NCI-H2107 treated with DMSO at 0.1 percent for 48 hours (cell line): ENCODE measurements at regions not wholly inside any gene's neighbourhood (a gene's known extent, or its start where the extent isn't known, plus 50 kb on each side); places are given as distances from the start of the nearest gene placed in this dataset.

Experiments used
- DNase-seq: peaks from one replicate; lab custom pipeline; 2025; ENCODE audit not compliant: unreplicated experiment; lab: John Stamatoyannopoulos, UW

- no peak for DNase-seq
Observed at GRCh38 chr1:30516485-30516858, 206.9 kb downstream of the MATN1 start.

GRCh38 chr1:30515755-30516484, 207.5 kb downstream of the MATN1 start:
- DNase-seq: no peak

DNA sequence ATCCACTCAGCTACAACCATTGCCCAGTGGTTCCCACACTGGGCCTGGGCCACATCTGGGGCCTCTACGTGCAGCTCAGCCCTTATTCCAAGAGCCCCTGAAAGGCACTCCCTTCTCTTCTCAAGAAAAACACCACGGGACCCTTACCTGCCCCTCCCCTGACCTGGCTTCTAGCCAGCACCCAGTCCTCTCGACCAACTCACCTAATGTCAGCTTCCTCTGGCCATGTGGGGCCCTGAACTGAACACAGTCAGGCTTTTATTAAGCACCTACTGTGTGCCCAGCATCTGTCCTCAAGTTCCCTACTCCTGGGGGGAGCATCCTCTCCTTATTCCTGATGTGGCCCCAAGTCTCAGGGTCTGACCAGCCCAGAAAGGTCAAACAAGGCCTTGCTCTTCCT, 208.4 kb downstream of the MATN1 start:
- no peak for DNase-seq

DNA sequence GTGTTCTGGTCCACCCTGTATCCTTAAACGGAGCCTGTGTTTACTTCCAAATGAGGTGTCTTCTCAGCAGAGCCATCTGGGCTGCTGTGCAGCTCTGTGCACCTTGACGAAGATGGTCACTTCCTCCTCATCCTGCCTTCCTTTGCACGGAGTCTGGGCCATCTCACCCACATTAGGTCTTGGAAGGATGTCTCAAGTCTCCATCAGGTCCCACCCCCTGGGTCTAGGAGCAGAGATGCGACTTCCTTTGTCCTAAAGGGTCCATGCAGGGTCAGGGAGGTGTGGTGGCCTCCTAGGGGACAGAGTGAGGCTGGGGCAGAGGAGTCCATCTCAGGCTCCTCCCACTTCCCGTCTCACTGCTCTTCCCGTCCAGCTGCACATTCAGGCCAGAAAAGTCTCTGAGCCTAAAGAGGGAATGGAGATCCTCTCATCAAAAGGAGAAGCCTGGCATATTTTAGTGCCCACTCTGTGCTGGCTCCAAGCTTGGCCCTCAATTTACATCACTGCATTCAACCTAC, 209.2 kb downstream of the MATN1 start:
- DNase-seq: no peak

DNA sequence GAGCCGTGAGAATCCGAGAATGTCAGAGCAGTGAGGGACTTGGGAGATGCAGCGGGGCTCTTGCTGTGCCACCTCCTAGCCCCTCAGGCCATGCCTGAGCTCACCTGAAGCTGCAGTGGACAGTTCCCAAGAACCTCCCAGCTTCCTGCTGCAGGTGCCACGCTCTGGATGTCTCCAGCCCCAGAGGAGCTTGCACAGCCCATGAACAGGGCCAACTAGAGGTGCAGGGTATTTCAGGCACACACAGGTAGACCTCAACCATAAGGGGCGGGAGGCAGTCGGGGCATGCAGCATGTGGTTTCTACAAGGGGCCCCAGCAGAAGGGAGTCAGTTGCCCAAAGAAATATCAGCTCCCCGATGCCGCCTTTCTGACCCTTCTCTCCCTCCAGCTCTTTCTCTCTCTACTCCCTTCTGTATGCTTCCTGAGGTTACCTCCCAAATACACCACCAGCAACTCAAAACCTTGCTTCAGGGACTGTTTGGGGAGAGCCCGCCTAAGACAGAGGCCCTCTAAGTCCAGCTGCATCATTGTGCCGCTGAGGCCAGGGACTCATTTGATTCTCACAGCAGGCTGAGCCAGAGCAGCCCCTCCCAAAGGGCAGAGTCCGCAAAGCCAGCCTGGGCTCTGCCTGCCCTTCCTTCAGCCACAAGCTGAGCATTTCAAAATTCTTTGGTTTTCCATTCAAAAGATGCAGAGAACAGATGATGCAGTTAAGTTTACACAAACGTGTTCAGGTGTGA, 209.8 kb downstream of the MATN1 start:
- no peak for DNase-seq

GRCh38 chr1:30512914-30513265, 210.5 kb downstream of the MATN1 start:
- no peak for DNase-seq

DNA sequence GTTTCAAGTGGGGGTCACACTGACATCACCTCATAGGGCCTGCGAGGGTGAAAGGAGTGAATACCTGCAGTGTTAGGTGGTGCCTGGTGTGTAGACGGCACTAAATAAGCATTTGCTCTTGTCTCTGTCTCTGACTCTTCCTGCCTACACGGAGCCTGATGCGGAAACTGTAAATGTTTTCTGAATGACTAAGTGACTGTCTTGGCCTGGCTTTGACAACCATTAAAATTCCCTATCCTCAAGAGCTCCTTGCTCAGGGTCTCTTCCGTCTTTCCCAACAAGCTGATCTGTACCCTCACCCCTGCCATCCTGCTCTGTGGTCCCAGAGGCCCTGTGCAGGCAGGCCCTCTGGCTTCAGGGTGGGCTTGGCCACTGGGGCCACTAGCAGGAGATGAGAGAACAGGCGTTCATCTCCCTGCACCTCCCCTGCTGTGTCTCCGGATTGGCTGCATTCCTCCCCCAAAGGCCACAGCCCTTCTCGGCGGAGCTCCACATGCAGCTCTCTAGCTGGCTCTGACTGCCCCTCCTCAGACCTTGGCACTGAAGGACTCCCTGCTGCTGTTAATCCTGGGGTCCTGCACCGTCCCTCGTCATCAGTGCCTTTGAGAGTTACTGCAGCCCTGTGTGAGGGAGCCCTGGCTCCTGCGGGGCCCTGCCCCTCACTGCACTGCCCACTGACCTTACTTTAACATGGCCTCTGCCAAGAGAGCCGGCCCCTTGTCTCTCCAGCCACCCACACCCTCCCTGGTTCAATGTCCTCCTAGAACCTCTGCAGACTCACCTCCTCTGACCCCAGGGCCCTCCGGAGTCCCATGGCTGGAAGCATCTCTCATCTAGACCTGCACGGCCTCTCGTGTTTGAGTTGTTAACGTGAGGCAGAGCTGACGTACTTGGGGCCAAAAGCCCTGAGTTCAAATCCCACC, 211.1 kb downstream of the MATN1 start:
- no peak for DNase-seq

GRCh38 chr1:30511563-30511962, 211.8 kb downstream of the MATN1 start:
- DNase-seq: no peak

DNA sequence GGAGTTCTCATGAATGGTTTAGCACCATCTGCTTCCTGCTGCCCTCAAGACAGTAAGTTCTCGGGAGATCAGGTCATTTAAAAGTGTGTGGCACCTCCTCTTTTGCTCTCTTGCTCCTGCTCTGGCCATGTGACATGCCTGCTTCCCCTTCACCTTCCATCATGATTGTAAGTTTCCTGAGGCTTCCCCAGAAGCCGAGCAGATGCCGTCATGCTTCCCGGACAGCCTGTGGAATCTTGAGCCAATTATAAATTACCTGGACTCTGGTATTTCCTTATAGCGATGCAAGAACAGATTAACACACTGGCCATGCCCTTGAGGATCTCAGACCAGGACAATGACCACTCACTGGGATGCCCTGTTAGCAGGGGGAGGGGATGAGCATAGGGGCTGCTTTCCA, 212.3 kb downstream of the MATN1 start:
- DNase-seq: no peak

- DNase-seq: no peak
Observed at GRCh38 chr1:30509670-30510069, 213.7 kb downstream of the MATN1 start.

DNA sequence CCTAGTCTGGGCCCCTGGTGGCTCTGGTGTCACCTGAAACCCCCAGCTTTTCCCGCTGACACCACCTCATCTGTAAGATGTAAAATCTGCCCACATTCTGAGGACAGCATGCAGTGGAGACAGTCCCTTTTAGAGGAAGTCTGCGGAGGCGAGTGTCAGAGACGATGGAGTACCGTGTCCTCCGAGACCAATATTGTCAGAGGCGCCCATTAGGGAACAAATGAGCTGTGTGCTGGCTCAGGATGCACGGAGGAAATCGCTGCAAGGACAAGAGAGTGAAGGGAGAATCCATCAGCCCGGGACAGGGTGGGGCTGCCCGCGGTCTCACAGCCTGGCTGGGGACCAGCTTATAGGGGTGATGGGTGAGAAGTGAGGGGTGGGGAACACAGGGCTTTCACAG, 214.8 kb downstream of the MATN1 start:
- DNase-seq: no peak

DNA sequence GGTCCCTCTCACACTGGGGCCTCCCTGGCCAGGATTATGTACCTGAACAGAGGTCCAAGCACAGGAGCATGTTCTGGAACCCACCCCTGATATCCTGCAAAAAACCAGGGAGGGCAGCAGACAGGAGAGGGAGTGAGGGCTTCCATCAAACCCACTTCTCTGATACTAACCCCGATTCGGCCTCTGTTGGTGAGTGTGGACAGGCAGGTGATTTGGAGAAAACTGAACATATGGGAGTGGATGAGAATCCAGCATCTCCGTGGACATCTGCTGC, 215.3 kb downstream of the MATN1 start:
- no peak for DNase-seq

DNA sequence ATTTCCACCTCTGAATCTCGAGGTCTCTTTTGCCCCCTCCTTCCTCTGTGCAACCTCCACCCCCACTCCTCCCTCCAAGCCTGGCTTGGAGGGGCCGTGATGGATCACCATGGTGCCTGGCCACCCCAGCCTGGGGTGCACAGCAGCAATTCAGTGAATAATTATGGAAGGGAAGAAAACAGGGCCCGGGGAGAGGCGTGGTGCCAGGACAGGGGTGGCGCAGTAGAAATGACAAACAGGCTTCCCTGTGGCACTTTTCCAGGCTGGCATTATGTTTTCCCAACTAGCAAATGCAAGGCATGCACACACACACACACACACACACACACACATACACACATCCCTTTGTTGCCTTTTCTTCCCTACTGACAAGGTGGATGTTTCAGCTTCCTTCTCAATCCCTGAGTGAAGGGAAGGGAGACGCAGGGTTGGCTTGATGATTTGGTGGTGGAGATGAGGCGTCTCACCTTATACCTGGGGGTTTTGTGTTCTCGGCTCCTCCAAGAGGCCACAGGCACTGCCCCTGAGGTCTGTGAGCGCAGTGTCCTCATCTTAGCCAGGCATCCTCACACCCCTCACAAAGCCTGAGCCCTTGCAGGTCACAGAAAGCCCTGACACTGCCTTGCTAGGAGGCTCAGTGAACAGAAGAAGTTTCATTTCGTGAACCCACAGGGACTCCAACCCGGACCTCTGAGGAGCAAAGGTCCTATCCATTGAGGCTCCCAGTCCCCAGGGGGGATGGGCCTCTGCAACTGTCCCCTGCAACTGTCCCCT, 215.8 kb downstream of the MATN1 start:
- no peak for DNase-seq

DNA sequence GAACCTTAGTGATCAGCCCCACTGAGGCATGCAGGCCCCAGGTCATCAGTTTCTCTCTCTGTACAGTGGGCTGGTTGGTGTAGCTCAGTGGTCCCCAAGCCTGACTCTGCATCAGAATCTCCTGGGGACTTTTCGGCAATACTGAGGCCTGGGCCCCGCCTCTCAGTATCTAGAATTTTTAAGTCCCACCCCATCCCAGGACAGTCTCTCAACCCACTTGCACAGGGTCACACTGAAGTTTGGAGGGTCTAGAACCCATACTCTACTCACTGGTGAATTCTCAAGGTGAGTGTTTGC, 216.4 kb downstream of the MATN1 start:
- no peak for DNase-seq

DNA sequence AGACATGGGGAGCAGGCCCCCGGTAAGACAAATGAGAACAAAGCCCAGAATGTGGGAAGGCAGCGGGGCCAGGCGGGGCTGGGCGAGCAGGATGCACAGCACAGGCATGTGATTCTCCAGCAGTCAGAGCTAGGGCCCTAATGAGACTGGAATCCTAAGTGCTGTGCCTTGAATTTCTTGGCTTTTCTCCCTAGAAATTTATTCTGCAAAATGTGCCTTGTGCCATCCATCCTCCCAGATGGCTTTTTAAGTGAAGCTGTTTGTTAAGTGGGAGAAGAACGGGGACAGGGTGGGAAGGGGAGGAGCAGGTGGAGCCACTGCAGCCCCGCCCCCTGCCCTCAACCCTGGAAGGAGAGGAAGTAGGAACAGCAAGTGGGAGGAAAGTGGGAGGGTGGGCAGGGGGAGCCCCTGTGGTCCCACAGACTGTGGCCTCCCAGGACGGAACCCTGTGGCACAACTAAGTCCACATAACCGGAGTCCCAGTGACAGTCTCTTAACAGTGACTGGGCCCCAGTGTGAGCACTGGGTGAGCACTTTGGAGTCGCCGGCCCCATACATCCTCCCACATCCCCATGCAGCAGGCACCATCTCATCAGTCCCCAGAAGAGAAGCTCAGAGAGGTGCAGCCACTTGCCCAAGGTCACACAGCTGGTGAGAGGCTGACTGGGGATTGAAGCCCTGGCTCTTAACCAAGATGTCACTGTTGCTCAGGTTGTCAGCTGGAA, 216.9 kb downstream of the MATN1 start:
- no peak for DNase-seq

- DNase-seq: no peak
Observed at GRCh38 chr1:30505853-30506252, 217.5 kb downstream of the MATN1 start.

GRCh38 chr1:30492451-30492850, 230.9 kb downstream of the MATN1 start:
- no peak for DNase-seq

GRCh38 chr1:30491831-30492230, 231.6 kb downstream of the MATN1 start:
- no peak for DNase-seq

DNA sequence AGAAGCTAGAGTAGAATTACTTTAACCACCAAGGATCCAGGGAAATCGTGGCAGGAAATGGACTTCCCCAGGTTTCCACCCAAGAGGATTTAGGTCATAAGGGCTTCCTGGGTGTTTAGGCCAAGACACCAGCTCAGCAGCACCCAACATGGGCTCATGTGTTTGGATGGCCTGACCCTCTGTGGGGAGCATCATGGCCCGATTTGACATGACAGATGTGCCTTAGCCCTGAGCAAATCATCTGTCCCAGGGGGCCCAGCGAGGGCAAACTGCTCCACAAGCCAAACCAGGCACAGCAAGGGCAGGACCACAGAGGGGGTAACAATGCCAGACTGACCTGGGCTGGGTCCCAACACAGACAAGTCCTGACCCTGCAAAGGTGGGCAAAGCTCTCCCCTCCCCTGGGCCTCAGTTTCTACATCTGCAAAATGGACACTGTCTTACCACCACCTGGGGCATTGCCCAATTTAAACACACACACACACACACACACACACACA, 232.8 kb downstream of the MATN1 start:
- no peak for DNase-seq

GRCh38 chr1:30489737-30490389, 233.5 kb downstream of the MATN1 start:
- DNase-seq: no peak
